MG63 (cell line): ENCODE measurements at regions not wholly inside any gene's neighbourhood (a gene's known extent, or its start where the extent isn't known, plus 50 kb on each side); places are given as distances from the start of the nearest gene placed in this dataset.

Source experiments
- DNase-seq: peaks from one replicate; pipeline ENCODE4 v3.0.0-alpha.2; 2020
- H3K27me3 ChIP-seq: fragments of 250-450 bp; sonication (Bioruptor Pico); 2 replicates; pipeline ENCODE4 v1.5.1; 2020; ENCODE audit warnings: mild to moderate bottlenecking, moderate library complexity
- H3K36me3 ChIP-seq: fragments of 250-450 bp; sonication (Bioruptor Pico); 2 replicates; pipeline ENCODE4 v1.5.1; 2020; ENCODE audit warnings: mild to moderate bottlenecking, moderate library complexity
- H3K4me3 ChIP-seq: fragments of 250-450 bp; sonication (Bioruptor Pico); 2 replicates; pipeline ENCODE4 v1.5.1; 2020; ENCODE audit warnings: mild to moderate bottlenecking, moderate library complexity
- H3K9me3 ChIP-seq: fragments of 250-450 bp; sonication (Bioruptor Pico); 2 replicates; pipeline ENCODE4 v1.5.1; 2020; ENCODE audit warnings: mild to moderate bottlenecking, moderate library complexity

GRCh38 chr14:96730386-96730785 lies 66.8 kb upstream of the VRK1 start:
- no peaks in the 10 kb centered on the region for H3K9me3 ChIP-seq
- no peaks in the 10 kb centered on the region for H3K27me3 ChIP-seq
- no peak overlapping the region for H3K4me3 ChIP-seq
- H3K36me3 ChIP-seq, result no peaks in the 10 kb centered on the region
- DNase-seq, result no peak

- DNase-seq, result no peak
- Histone ChIP-seq H3K4me3 (no peak overlapping the region), H3K9me3 (no peaks in the 10 kb centered on the region), H3K36me3 (no peaks in the 10 kb centered on the region), H3K27me3 (no peaks in the 10 kb centered on the region)
Measured at GRCh38 chr14:96734076-96734622, 63.0 kb upstream of the VRK1 start.

- H3K36me3 ChIP-seq, result no peaks in the 10 kb centered on the region
- no peaks in the 10 kb centered on the region for H3K27me3 ChIP-seq
- DNase-seq, result no peak
- H3K9me3 ChIP-seq, result no peaks in the 10 kb centered on the region
- no peak overlapping the region for H3K4me3 ChIP-seq
Measured at GRCh38 chr14:96735526-96735925, 61.7 kb upstream of the VRK1 start.

GRCh38 chr14:96736439-96736838 lies 60.7 kb upstream of the VRK1 start:
- Histone ChIP-seq H3K27me3 (no peaks in the 10 kb centered on the region), H3K4me3 (no peak overlapping the region), H3K9me3 (no peaks in the 10 kb centered on the region), H3K36me3 (no peaks in the 10 kb centered on the region)
- no peak for DNase-seq

- no peak for DNase-seq
- H3K4me3 ChIP-seq, result no peak overlapping the region
- H3K36me3 ChIP-seq, result no peaks in the 10 kb centered on the region
- H3K9me3 ChIP-seq, result no peaks in the 10 kb centered on the region
- no peaks in the 10 kb centered on the region for H3K27me3 ChIP-seq
Measured at GRCh38 chr14:96737881-96738280, 59.3 kb upstream of the VRK1 start.

GRCh38 chr14:96739200-96739910 lies 57.8 kb upstream of the VRK1 start:
- DNase-seq, result no peak
- no peaks in the 10 kb centered on the region for H3K27me3 ChIP-seq
- no peak overlapping the region for H3K4me3 ChIP-seq
- H3K36me3 ChIP-seq, result no peaks in the 10 kb centered on the region
- H3K9me3 ChIP-seq, result no peaks in the 10 kb centered on the region

- no peaks in the 10 kb centered on the region for H3K36me3 ChIP-seq
- H3K4me3 ChIP-seq, result peak overlapping the region; percentile 35
- no peaks in the 10 kb centered on the region for H3K27me3 ChIP-seq
- H3K9me3 ChIP-seq, result no peaks in the 10 kb centered on the region
- peak; percentile 26 for DNase-seq
Measured at GRCh38 chr14:96741151-96741977, 55.8 kb upstream of the VRK1 start.

- Histone ChIP-seq H3K9me3 (no peaks in the 10 kb centered on the region), H3K36me3 (no peaks in the 10 kb centered on the region), H3K4me3 (no peak overlapping the region), H3K27me3 (no peaks in the 10 kb centered on the region)
- DNase-seq, result no peak
Measured at GRCh38 chr14:96744262-96744661, 52.9 kb upstream of the VRK1 start.

- no peaks in the 10 kb centered on the region for H3K9me3 ChIP-seq
- no peak overlapping the region for H3K4me3 ChIP-seq
- DNase-seq, result no peak
- H3K36me3 ChIP-seq, result no peaks in the 10 kb centered on the region
- no peaks in the 10 kb centered on the region for H3K27me3 ChIP-seq
Measured at GRCh38 chr14:96745500-96746051, 51.6 kb upstream of the VRK1 start.

- H3K9me3 ChIP-seq, result no peaks in the 10 kb centered on the region
- no peak overlapping the region for H3K4me3 ChIP-seq
- no peaks in the 10 kb centered on the region for H3K36me3 ChIP-seq
- no peaks in the 10 kb centered on the region for H3K27me3 ChIP-seq
- DNase-seq, result no peak
Measured at GRCh38 chr14:96746101-96746500, 51.1 kb upstream of the VRK1 start.

GRCh38 chr14:96747006-96747405 lies 50.2 kb upstream of the VRK1 start:
- Histone ChIP-seq H3K27me3 (no peaks in the 10 kb centered on the region), H3K36me3 (no peaks in the 10 kb centered on the region), H3K9me3 (no peaks in the 10 kb centered on the region), H3K4me3 (no peak overlapping the region)
- no peak for DNase-seq
